ENCODE measurements at regions not wholly inside any gene's neighbourhood (a gene's known extent, or its start where the extent isn't known, plus 50 kb on each side); places are given as distances from the start of the nearest gene placed in this dataset.

DNA sequence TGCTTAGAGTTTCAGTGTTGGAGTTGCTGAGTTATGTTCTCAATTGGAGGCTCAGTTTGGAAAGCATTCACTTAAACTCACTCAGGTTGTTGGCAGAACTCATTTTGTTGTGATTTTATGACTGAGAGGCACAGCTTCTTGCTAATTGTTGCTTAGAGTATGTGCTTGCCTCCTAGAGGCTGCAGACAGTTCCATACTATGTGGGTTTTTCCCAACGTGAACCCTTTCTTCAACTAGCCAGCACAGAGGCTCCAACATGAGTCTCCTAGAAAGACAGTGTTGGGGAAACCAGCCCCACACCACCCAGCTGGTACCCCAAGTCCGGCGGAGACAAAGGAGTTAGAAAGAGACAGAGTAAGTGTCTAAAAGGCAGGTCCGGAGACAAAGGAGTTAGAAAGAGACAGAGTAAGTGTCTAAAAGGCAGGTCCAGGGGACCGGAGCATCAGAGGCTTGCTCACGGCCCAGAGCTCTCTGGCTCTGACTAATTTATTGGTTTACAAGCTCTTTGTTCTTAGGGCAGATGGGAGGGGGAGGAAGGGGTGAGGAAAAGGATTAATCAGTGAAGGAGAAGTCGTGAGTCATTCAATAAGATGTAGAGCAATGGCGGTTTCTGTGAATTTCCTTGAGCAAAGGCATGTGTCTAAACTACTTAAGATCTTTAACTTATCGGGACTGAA lies 999.7 kb upstream of the LRRTM1 start:
- no peaks in the 10 kb centered on the region for H3K9me3 ChIP-seq (ENCODE audit: insufficient read depth, low read length)
- H3K79me2 ChIP-seq (ENCODE audit: insufficient read depth, low read length) = no peaks in the 10 kb centered on the region
- H3F3A ChIP-seq (ENCODE audit: insufficient read depth) = no peaks in the 10 kb centered on the region
- no peaks in the 10 kb centered on the region for H3K36me3 ChIP-seq (ENCODE audit: low read length)
- no peak overlapping the region for H3K4me2 ChIP-seq (ENCODE audit: low read depth, low read length, poor library complexity, severe bottlenecking)
- no peak overlapping the region for H2AFZ ChIP-seq (ENCODE audit: low read depth, low read length, severe bottlenecking)
- H3K27me3 ChIP-seq (ENCODE audit: low read length) = no peaks in the 10 kb centered on the region
- no peaks in the 10 kb centered on the region for H3K9me2 ChIP-seq (replicated peaks; ENCODE audit: insufficient read depth, low read length)
- H3K27ac ChIP-seq (ENCODE audit: low read depth, low read length) = no peak overlapping the region
- H4K20me1 ChIP-seq (ENCODE audit: low read depth, low read length) = no peaks in the 10 kb centered on the region
- TF ChIP-seq EZH2phosphoT487 (conservative IDR thresholded peaks at IDR 0.05; ENCODE audit: low read length) = no peak
- H3K9ac ChIP-seq (ENCODE audit: low read length) = no peak overlapping the region
- H3K4me3 ChIP-seq (ENCODE audit: insufficient read depth, low read length, poor library complexity, severe bottlenecking) = no peak overlapping the region

DNA sequence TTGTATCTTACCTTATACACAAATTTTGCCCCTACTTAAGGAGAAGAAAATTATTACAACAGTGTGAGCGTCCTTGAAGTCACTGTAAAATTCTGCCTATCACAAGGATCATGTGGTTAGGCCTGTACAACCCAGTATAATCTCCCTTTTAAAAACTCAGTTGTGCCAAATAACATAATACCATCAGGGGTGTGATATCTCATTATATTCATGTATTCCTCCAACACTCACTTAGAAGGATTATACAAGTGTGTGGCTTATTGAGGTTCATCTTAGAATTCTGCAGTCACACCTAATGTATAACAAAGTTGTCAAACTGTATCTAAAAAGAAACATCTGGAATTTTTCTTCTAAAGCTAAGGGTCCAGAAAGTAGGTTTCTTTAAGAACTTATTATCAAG lies 998.8 kb upstream of the LRRTM1 start:
- Histone ChIP-seq H3K79me2 (ENCODE audit: insufficient read depth, low read length) (no peaks in the 10 kb centered on the region), H3K4me2 (ENCODE audit: low read depth, low read length, poor library complexity, severe bottlenecking) (no peak overlapping the region), H3K27me3 (ENCODE audit: low read length) (no peaks in the 10 kb centered on the region), H3K9me2 (replicated peaks; ENCODE audit: insufficient read depth, low read length) (no peaks in the 10 kb centered on the region), H3F3A (ENCODE audit: insufficient read depth) (no peaks in the 10 kb centered on the region), H3K27ac (ENCODE audit: low read depth, low read length) (no peak overlapping the region), H3K36me3 (ENCODE audit: low read length) (no peaks in the 10 kb centered on the region), H3K9me3 (ENCODE audit: insufficient read depth, low read length) (no peaks in the 10 kb centered on the region), H3K9ac (ENCODE audit: low read length) (no peak overlapping the region), H2AFZ (ENCODE audit: low read depth, low read length, severe bottlenecking) (no peak overlapping the region), H3K4me3 (ENCODE audit: insufficient read depth, low read length, poor library complexity, severe bottlenecking) (no peak overlapping the region), H4K20me1 (ENCODE audit: low read depth, low read length) (no peaks in the 10 kb centered on the region)
- TF ChIP-seq, protein P1, sequence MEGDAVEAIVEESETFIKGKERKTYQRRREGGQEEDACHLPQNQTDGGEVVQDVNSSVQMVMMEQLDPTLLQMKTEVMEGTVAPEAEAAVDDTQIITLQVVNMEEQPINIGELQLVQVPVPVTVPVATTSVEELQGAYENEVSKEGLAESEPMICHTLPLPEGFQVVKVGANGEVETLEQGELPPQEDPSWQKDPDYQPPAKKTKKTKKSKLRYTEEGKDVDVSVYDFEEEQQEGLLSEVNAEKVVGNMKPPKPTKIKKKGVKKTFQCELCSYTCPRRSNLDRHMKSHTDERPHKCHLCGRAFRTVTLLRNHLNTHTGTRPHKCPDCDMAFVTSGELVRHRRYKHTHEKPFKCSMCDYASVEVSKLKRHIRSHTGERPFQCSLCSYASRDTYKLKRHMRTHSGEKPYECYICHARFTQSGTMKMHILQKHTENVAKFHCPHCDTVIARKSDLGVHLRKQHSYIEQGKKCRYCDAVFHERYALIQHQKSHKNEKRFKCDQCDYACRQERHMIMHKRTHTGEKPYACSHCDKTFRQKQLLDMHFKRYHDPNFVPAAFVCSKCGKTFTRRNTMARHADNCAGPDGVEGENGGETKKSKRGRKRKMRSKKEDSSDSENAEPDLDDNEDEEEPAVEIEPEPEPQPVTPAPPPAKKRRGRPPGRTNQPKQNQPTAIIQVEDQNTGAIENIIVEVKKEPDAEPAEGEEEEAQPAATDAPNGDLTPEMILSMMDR (IDR thresholded peaks at IDR 0.05; ENCODE audit: insufficient read depth, low read length, poor library complexity, severe bottlenecking) = no peak
- no peak for TF ChIP-seq EZH2phosphoT487 (conservative IDR thresholded peaks at IDR 0.05; ENCODE audit: low read length)

DNA sequence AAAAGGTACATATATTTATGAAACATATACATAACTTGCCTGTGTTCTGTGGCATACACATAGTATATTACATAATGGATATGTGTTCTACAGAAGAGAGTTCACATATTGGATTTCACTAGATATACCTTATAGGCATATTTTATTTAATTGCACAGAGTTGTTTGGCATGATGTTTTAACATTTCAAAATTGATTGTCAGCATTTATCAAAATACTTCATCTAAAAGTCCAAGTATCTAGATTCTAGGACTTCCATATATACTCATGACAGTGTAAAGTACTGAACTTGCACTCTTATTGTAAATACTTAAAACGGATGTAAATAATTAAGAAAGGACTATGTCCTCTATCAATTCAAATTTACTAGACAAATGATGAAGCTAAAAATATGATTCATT lies 995.3 kb upstream of the LRRTM1 start:
- no peaks in the 10 kb centered on the region for H3K9me3 ChIP-seq (ENCODE audit: insufficient read depth, low read length)
- no peak overlapping the region for H3K9ac ChIP-seq (ENCODE audit: low read length)
- no peak for TF ChIP-seq EZH2phosphoT487 (conservative IDR thresholded peaks at IDR 0.05; ENCODE audit: low read length)
- TF ChIP-seq, protein P1 (IDR thresholded peaks at IDR 0.05; ENCODE audit: insufficient read depth, low read length, poor library complexity, severe bottlenecking) = no peak
- no peak overlapping the region for H3K4me2 ChIP-seq (ENCODE audit: low read depth, low read length, poor library complexity, severe bottlenecking)
- H3K27ac ChIP-seq (ENCODE audit: low read depth, low read length) = no peak overlapping the region
- H3K9me2 ChIP-seq (replicated peaks; ENCODE audit: insufficient read depth, low read length) = no peaks in the 10 kb centered on the region
- H3K79me2 ChIP-seq (ENCODE audit: insufficient read depth, low read length) = no peaks in the 10 kb centered on the region
- no peaks in the 10 kb centered on the region for H3K27me3 ChIP-seq (ENCODE audit: low read length)
- no peak overlapping the region for H2AFZ ChIP-seq (ENCODE audit: low read depth, low read length, severe bottlenecking)
- H4K20me1 ChIP-seq (ENCODE audit: low read depth, low read length) = no peaks in the 10 kb centered on the region
- no peaks in the 10 kb centered on the region for H3F3A ChIP-seq (ENCODE audit: insufficient read depth)
- H3K36me3 ChIP-seq (ENCODE audit: low read length) = no peaks in the 10 kb centered on the region
- H3K4me3 ChIP-seq (ENCODE audit: insufficient read depth, low read length, poor library complexity, severe bottlenecking) = no peak overlapping the region

DNA sequence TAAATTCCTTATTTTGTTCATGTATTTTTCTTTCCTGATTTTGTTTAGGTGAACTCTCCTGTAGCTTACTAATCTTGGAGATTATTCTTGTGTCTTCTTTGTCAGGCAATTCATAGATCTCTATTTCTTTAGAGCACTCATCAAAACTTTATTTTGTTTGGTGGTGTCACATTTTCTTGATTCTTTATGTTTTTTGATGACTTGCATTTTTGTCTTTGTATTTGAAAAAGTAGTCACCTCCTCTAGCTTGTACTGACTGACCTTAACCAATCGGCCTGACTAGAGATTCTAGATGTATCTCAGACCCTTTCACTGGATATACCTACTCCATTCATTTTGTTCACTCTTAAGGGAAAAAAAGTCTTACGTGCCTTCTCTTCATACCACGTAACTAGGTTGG lies 986.3 kb upstream of the LRRTM1 start:
- H4K20me1 ChIP-seq (ENCODE audit: low read depth, low read length) = no peaks in the 10 kb centered on the region
- no peak overlapping the region for H2AFZ ChIP-seq (ENCODE audit: low read depth, low read length, severe bottlenecking)
- H3K9me3 ChIP-seq (ENCODE audit: insufficient read depth, low read length) = no peaks in the 10 kb centered on the region

More for the DNA sequence above, 986.3 kb upstream of the LRRTM1 start:
- H3K27ac ChIP-seq (ENCODE audit: low read depth, low read length) = no peak overlapping the region
- no peak overlapping the region for H3K4me2 ChIP-seq (ENCODE audit: low read depth, low read length, poor library complexity, severe bottlenecking)
- no peaks in the 10 kb centered on the region for H3K79me2 ChIP-seq (ENCODE audit: insufficient read depth, low read length)
- H3F3A ChIP-seq (ENCODE audit: insufficient read depth) = no peaks in the 10 kb centered on the region
- H3K9me2 ChIP-seq (replicated peaks; ENCODE audit: insufficient read depth, low read length) = no peaks in the 10 kb centered on the region
- no peak overlapping the region for H3K4me3 ChIP-seq (ENCODE audit: insufficient read depth, low read length, poor library complexity, severe bottlenecking)
- TF ChIP-seq EZH2phosphoT487 (conservative IDR thresholded peaks at IDR 0.05; ENCODE audit: low read length) = no peak
- TF ChIP-seq, protein P1 (IDR thresholded peaks at IDR 0.05; ENCODE audit: insufficient read depth, low read length, poor library complexity, severe bottlenecking) = no peak
- H3K36me3 ChIP-seq (ENCODE audit: low read length) = no peaks in the 10 kb centered on the region
- no peak overlapping the region for H3K9ac ChIP-seq (ENCODE audit: low read length)
- no peaks in the 10 kb centered on the region for H3K27me3 ChIP-seq (ENCODE audit: low read length)

Data from SU-DHL-6 (cell line).